HepG2 (cell line): ENCODE measurements at regions not wholly inside any gene's neighbourhood (a gene's known extent, or its start where the extent isn't known, plus 50 kb on each side); places are given as distances from the start of the nearest gene placed in this dataset.

Experiments
- TF ChIP-seq, protein P1 (sequence below), 2 experiments: IDR thresholded peaks; 2 replicates each; pipeline ENCODE4 v1.6.1; 2011 to 2012; ENCODE audit warnings: low read length in 2 of 2, borderline replicate concordance in 1 of 2, low read depth in 1 of 2, mild to moderate bottlenecking in 1 of 2, moderate library complexity in 1 of 2
- TF ChIP-seq, protein P2 (sequence below): sonication (generic); formaldehyde crosslinking; IDR thresholded peaks from 2 replicates; pipeline ENCODE4 v1.4.0; 2020; ENCODE audit warnings: missing genetic modification reagents, borderline replicate concordance
- TF ChIP-seq, protein P3 (sequence below): sonication (generic); formaldehyde crosslinking; IDR thresholded peaks from 2 replicates; pipeline ENCODE4 v1.5.0; 2020; ENCODE audit warnings: mild to moderate bottlenecking, missing genetic modification reagents, moderate library complexity
- TF ChIP-seq, protein P4 (sequence below): sonication (generic); formaldehyde crosslinking; IDR thresholded peaks from 2 replicates; pipeline ENCODE4 v1.8.0; 2022; ENCODE audit warnings: mild to moderate bottlenecking, missing genetic modification reagents

DNA sequence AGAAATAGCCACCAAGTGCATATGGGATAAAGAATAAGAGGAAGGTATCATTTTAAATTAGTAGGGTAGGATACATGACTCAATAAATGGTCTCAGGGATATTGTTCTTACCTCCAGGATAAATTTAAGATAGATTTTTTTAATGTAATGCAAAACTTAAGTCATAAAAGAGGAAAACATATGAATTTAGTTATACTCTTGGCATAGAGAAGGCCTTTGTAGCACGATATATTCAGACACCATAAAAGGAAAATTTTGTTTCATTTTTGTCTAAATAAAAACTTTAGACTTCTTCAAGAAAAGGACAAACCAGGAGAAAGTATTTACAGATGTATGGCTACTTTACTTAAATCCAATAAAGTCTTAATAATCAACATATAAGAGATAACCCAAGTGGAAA is 78.5 kb upstream of the CAB39 start:
- TF ChIP-seq, protein P1, sequence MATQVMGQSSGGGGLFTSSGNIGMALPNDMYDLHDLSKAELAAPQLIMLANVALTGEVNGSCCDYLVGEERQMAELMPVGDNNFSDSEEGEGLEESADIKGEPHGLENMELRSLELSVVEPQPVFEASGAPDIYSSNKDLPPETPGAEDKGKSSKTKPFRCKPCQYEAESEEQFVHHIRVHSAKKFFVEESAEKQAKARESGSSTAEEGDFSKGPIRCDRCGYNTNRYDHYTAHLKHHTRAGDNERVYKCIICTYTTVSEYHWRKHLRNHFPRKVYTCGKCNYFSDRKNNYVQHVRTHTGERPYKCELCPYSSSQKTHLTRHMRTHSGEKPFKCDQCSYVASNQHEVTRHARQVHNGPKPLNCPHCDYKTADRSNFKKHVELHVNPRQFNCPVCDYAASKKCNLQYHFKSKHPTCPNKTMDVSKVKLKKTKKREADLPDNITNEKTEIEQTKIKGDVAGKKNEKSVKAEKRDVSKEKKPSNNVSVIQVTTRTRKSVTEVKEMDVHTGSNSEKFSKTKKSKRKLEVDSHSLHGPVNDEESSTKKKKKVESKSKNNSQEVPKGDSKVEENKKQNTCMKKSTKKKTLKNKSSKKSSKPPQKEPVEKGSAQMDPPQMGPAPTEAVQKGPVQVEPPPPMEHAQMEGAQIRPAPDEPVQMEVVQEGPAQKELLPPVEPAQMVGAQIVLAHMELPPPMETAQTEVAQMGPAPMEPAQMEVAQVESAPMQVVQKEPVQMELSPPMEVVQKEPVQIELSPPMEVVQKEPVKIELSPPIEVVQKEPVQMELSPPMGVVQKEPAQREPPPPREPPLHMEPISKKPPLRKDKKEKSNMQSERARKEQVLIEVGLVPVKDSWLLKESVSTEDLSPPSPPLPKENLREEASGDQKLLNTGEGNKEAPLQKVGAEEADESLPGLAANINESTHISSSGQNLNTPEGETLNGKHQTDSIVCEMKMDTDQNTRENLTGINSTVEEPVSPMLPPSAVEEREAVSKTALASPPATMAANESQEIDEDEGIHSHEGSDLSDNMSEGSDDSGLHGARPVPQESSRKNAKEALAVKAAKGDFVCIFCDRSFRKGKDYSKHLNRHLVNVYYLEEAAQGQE (IDR thresholded peaks at IDR 0.05; ENCODE audit: borderline replicate concordance in 1 of 2, low read depth in 1 of 2, low read length in 2 of 2) = no peak
- TF ChIP-seq, protein P2, sequence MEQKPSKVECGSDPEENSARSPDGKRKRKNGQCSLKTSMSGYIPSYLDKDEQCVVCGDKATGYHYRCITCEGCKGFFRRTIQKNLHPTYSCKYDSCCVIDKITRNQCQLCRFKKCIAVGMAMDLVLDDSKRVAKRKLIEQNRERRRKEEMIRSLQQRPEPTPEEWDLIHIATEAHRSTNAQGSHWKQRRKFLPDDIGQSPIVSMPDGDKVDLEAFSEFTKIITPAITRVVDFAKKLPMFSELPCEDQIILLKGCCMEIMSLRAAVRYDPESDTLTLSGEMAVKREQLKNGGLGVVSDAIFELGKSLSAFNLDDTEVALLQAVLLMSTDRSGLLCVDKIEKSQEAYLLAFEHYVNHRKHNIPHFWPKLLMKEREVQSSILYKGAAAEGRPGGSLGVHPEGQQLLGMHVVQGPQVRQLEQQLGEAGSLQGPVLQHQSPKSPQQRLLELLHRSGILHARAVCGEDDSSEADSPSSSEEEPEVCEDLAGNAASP (CRISPR knock-in tag) = no peak
- TF ChIP-seq, protein P3, sequence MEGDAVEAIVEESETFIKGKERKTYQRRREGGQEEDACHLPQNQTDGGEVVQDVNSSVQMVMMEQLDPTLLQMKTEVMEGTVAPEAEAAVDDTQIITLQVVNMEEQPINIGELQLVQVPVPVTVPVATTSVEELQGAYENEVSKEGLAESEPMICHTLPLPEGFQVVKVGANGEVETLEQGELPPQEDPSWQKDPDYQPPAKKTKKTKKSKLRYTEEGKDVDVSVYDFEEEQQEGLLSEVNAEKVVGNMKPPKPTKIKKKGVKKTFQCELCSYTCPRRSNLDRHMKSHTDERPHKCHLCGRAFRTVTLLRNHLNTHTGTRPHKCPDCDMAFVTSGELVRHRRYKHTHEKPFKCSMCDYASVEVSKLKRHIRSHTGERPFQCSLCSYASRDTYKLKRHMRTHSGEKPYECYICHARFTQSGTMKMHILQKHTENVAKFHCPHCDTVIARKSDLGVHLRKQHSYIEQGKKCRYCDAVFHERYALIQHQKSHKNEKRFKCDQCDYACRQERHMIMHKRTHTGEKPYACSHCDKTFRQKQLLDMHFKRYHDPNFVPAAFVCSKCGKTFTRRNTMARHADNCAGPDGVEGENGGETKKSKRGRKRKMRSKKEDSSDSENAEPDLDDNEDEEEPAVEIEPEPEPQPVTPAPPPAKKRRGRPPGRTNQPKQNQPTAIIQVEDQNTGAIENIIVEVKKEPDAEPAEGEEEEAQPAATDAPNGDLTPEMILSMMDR = no peak
- TF ChIP-seq, protein P4, sequence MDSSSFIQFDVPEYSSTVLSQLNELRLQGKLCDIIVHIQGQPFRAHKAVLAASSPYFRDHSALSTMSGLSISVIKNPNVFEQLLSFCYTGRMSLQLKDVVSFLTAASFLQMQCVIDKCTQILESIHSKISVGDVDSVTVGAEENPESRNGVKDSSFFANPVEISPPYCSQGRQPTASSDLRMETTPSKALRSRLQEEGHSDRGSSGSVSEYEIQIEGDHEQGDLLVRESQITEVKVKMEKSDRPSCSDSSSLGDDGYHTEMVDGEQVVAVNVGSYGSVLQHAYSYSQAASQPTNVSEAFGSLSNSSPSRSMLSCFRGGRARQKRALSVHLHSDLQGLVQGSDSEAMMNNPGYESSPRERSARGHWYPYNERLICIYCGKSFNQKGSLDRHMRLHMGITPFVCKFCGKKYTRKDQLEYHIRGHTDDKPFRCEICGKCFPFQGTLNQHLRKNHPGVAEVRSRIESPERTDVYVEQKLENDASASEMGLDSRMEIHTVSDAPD = no peak
